Upper lobe of left lung (tissue), 6 donors: ENCODE measurements at regions not wholly inside any gene's neighbourhood (a gene's known extent, or its start where the extent isn't known, plus 50 kb on each side); places are given as distances from the start of the nearest gene placed in this dataset.

Experiments used
- ATAC-seq, 2 donors: fragments of 200-7000 bp; cut with Tn5 transposase; one replicate each; pipeline ENCODE4 v1.9.1; 2022; ENCODE audit warnings: mild to moderate bottlenecking in 2 of 2, moderate library complexity in 2 of 2; ENCODE audit not compliant: low FRiP score in 2 of 2
- DNase-seq, 2 donors: peaks; one replicate each; pipeline ENCODE4 v3.0.0-alpha.2; 2019 to 2020
- H3K27ac ChIP-seq, 4 donors: fragments of 200-600 bp; sonication (generic); one replicate each; pipeline ENCODE4 v1.5.1; 2016 to 2019
- H3K27me3 ChIP-seq, 4 donors: fragments of 200-600 bp; sonication (generic); one replicate each; pipeline ENCODE4 v1.5.1; 2017 to 2019
- H3K36me3 ChIP-seq, 4 donors: fragments of 200-600 bp; sonication (generic); one replicate each; pipeline ENCODE4 v1.5.1; 2016 to 2019
- H3K4me1 ChIP-seq, 4 donors: fragments of 200-600 bp; sonication (generic); one replicate each; pipeline ENCODE4 v1.5.1; 2018 to 2019
- H3K4me3 ChIP-seq, 4 donors: fragments of 200-600 bp; sonication (generic); one replicate each; pipeline ENCODE4 v1.5.1; 2017 to 2019; ENCODE audit warnings: mild to moderate bottlenecking in 2 of 4, moderate library complexity in 1 of 4
- H3K9me3 ChIP-seq, 4 donors: fragments of 200-600 bp; sonication (generic); one replicate each; pipeline ENCODE4 v1.5.1; 2018 to 2019
- CTCF ChIP-seq, 6 experiments: fragments of 450-650 bp in 4 of 6; fragments of 200-600 bp in 2 of 6; sonication (generic) in 2 of 6; IDR thresholded peaks; one replicate each; pipeline ENCODE4 v1.5.1; 2016 to 2019; ENCODE audit warnings: antibody characterized with exemption in 6 of 6
- EP300 ChIP-seq, 4 donors: sonication (generic); formaldehyde crosslinking; IDR thresholded peaks; one replicate each; pipeline ENCODE4 v1.5.1; 2017; ENCODE audit warnings: antibody characterized with exemption in 4 of 4, control low read depth in 2 of 4
- POLR2A ChIP-seq, 4 donors: fragments of 450-650 bp; IDR thresholded peaks; one replicate each; pipeline ENCODE4 v1.5.1; 2016 to 2017; ENCODE audit warnings: antibody characterized with exemption in 4 of 4, mild to moderate bottlenecking in 2 of 4
- POLR2AphosphoS5 ChIP-seq, 2 donors: sonication (generic); formaldehyde crosslinking; IDR thresholded peaks; one replicate each; pipeline ENCODE4 v1.5.1; 2017; ENCODE audit warnings: antibody characterized with exemption in 2 of 2
- WGBS, 2 donors: methylation state at CpG; one replicate each; pipeline ENCODE4 v1.1.5; 2017 to 2018; 5-methylcytosine and 5-hydroxymethylcytosine counted together
- donor health status: DM: no; HTN: no; CAD: no; lungs with moderate emphysema.
- donor health status: DM: no; HTN: yes; CAD: no; lungs with severe emphysema.

- Histone ChIP-seq H3K4me1 (no peaks in the 10 kb centered on the region), H3K27ac (no peak overlapping the region), H3K9me3 (no peaks in the 10 kb centered on the region), H3K27me3 (no peaks in the 10 kb centered on the region), H3K36me3 (no peaks in the 10 kb centered on the region), H3K4me3 (no peak overlapping the region)
- no peak for ATAC-seq
- DNase-seq, result no peak
- TF ChIP-seq CTCF (IDR thresholded peaks at IDR 0.05), result no peak
- TF ChIP-seq POLR2AphosphoS5 (IDR thresholded peaks at IDR 0.05), result no peak
- TF ChIP-seq POLR2A (IDR thresholded peaks at IDR 0.05), result no peak
- TF ChIP-seq EP300 (IDR thresholded peaks at IDR 0.05), result no peak
- WGBS, 2 donors, result 74 to 82% methylated on average over 6 of the region's 6 CpGs
Measured at GRCh38 chr16:17559394-17559793, 88.6 kb upstream of the XYLT1 start.

GRCh38 chr16:17557949-17558348, 87.2 kb upstream of the XYLT1 start:
- Histone ChIP-seq H3K9me3 (no peaks in the 10 kb centered on the region), H3K36me3 (no peaks in the 10 kb centered on the region), H3K27me3 (no peaks in the 10 kb centered on the region), H3K4me1 (no peaks in the 10 kb centered on the region), H3K27ac (no peak overlapping the region), H3K4me3 (no peak overlapping the region)
- DNase-seq, result no peak
- TF ChIP-seq POLR2AphosphoS5 (IDR thresholded peaks at IDR 0.05) (no peak), CTCF (IDR thresholded peaks at IDR 0.05) (no peak), POLR2A (IDR thresholded peaks at IDR 0.05) (no peak), EP300 (IDR thresholded peaks at IDR 0.05) (no peak)
- no peak for ATAC-seq
- 53 to 71% methylated on average over 5 of the region's 5 CpGs for WGBS, 2 donors

GRCh38 chr16:17557480-17557879, 86.7 kb upstream of the XYLT1 start:
- no peak for DNase-seq
- Histone ChIP-seq H3K4me1 (no peaks in the 10 kb centered on the region), H3K4me3 (no peak overlapping the region), H3K27me3 (no peaks in the 10 kb centered on the region), H3K9me3 (no peaks in the 10 kb centered on the region), H3K27ac (no peak overlapping the region), H3K36me3 (no peaks in the 10 kb centered on the region)
- no peak for ATAC-seq
- TF ChIP-seq CTCF (IDR thresholded peaks at IDR 0.05) (no peak), POLR2AphosphoS5 (IDR thresholded peaks at IDR 0.05) (no peak), EP300 (IDR thresholded peaks at IDR 0.05) (no peak), POLR2A (IDR thresholded peaks at IDR 0.05) (no peak)
- WGBS, 2 donors, result 92 to 96% methylated on average over 8 to 10 of the region's 10 CpGs

GRCh38 chr16:17556276-17557052, 85.7 kb upstream of the XYLT1 start:
- no peaks in the 10 kb centered on the region for H3K9me3 ChIP-seq
- H3K27me3 ChIP-seq, result no peaks in the 10 kb centered on the region
- ATAC-seq (peak in 1 of 2 donors; percentile 52), DNase-seq (no peak)
- 26 to 37% methylated on average over 7 of the region's 7 CpGs for WGBS, 2 donors
- no peaks in the 10 kb centered on the region for H3K36me3 ChIP-seq
- H3K4me1 ChIP-seq, result no peaks in the 10 kb centered on the region
- no peak overlapping the region for H3K4me3 ChIP-seq
- TF ChIP-seq CTCF (IDR thresholded peaks at IDR 0.05), result peak in 5 of 6 experiments; percentile 24 to 44 (median 35)
- no peak for TF ChIP-seq POLR2AphosphoS5 (IDR thresholded peaks at IDR 0.05)
- no peak overlapping the region for H3K27ac ChIP-seq

GRCh38 chr16:17555176-17555575, 84.4 kb upstream of the XYLT1 start:
- WGBS, 2 donors, result 68 to 75% methylated on average over 5 of the region's 5 CpGs
- H3K27me3 ChIP-seq, result no peaks in the 10 kb centered on the region

More at GRCh38 chr16:17555176-17555575, 84.4 kb upstream of the XYLT1 start:
- H3K27ac ChIP-seq, result no peak overlapping the region
- H3K9me3 ChIP-seq, result no peaks in the 10 kb centered on the region
- no peaks in the 10 kb centered on the region for H3K36me3 ChIP-seq
- TF ChIP-seq CTCF (IDR thresholded peaks at IDR 0.05), result no peak
- no peak for TF ChIP-seq EP300 (IDR thresholded peaks at IDR 0.05)
- TF ChIP-seq POLR2AphosphoS5 (IDR thresholded peaks at IDR 0.05), result no peak
- TF ChIP-seq POLR2A (IDR thresholded peaks at IDR 0.05), result no peak
- no peak overlapping the region for H3K4me3 ChIP-seq
- no peaks in the 10 kb centered on the region for H3K4me1 ChIP-seq
- no peak for ATAC-seq
- DNase-seq, result no peak
